ENCODE measurements at regions not wholly inside any gene's neighbourhood (a gene's known extent, or its start where the extent isn't known, plus 50 kb on each side); places are given as distances from the start of the nearest gene placed in this dataset.

- Mint-ChIP-seq H3K27me3 (ENCODE audit: low read depth) (no peaks in the 10 kb centered on the region), H3K36me3 (ENCODE audit: low read depth) (no peaks in the 10 kb centered on the region), H3K9me3 (peaks cover 5% of the 10 kb centered on the region)
Observed at GRCh38 chr12:59155448-59155847, 235.1 kb upstream of the LRIG3 start.

GRCh38 chr12:59151243-59151642, 230.9 kb upstream of the LRIG3 start:
- Mint-ChIP-seq H3K4me1 (ENCODE audit: low read depth) (no peaks in the 10 kb centered on the region), H3K36me3 (ENCODE audit: low read depth) (no peaks in the 10 kb centered on the region), H3K27ac (no peak overlapping the region), H3K4me3 (no peak overlapping the region), H3K9me3 (peaks cover 6% of the 10 kb centered on the region), H3K27me3 (ENCODE audit: low read depth) (no peaks in the 10 kb centered on the region)
- intact Hi-C loops (cut with micrococcal nuclease): loop anchor here (2.0 kb wide), 1 partner anchor 1168 kb away; no protein-coding TSS in a partner anchor
- CTCF ChIA-PET: interaction anchor here (0.6 to 1.4 kb wide), 7 partner anchors 9 to 805 kb away, joined by 3 to 6 read pairs (median 4); no protein-coding TSS in a partner anchor
- DNase-seq: no peak

More at GRCh38 chr12:59155448-59155847, 235.1 kb upstream of the LRIG3 start:
- CTCF ChIA-PET: interaction anchor here (0.7 kb wide), 1 partner anchor 907 kb away, joined by 3 read pairs; no protein-coding TSS in a partner anchor
- H3K4me1 Mint-ChIP-seq (ENCODE audit: low read depth): no peaks in the 10 kb centered on the region
- intact Hi-C loops (cut with micrococcal nuclease): no loop called here
- H3K4me3 Mint-ChIP-seq: no peak overlapping the region
- no peak overlapping the region for H3K27ac Mint-ChIP-seq
- DNase-seq: no peak

GRCh38 chr12:59149995-59150642, 229.8 kb upstream of the LRIG3 start:
- H3K27me3 Mint-ChIP-seq (ENCODE audit: low read depth): no peaks in the 10 kb centered on the region
- peaks cover 4% of the 10 kb centered on the region for H3K9me3 Mint-ChIP-seq
- H3K27ac Mint-ChIP-seq: no peak overlapping the region
- H3K4me1 Mint-ChIP-seq (ENCODE audit: low read depth): no peaks in the 10 kb centered on the region
- CTCF ChIA-PET: interaction anchor here (0.6 to 1.4 kb wide), 14 partner anchors 8 to 1210 kb away, joined by 3 to 6 read pairs (median 3); no protein-coding TSS in a partner anchor
- H3K4me3 Mint-ChIP-seq: no peak overlapping the region
- H3K36me3 Mint-ChIP-seq (ENCODE audit: low read depth): no peaks in the 10 kb centered on the region
- DNase-seq: no peak
- intact Hi-C loops (cut with micrococcal nuclease): loop anchor here (1.0 to 2.0 kb wide), 4 partner anchors 37 to 1167 kb away; no protein-coding TSS in a partner anchor

GRCh38 chr12:59147791-59148190, 227.5 kb upstream of the LRIG3 start:
- DNase-seq: no peak
- Mint-ChIP-seq H3K4me1 (ENCODE audit: low read depth) (no peaks in the 10 kb centered on the region), H3K4me3 (no peak overlapping the region), H3K9me3 (peaks cover 1% of the 10 kb centered on the region), H3K36me3 (ENCODE audit: low read depth) (no peaks in the 10 kb centered on the region), H3K27me3 (ENCODE audit: low read depth) (no peaks in the 10 kb centered on the region), H3K27ac (no peak overlapping the region)
- intact Hi-C loops (cut with micrococcal nuclease): no loop called here
- CTCF ChIA-PET: no interaction called here

- Mint-ChIP-seq H3K9me3 (no peaks in the 10 kb centered on the region), H3K4me3 (no peak overlapping the region), H3K4me1 (ENCODE audit: low read depth) (no peaks in the 10 kb centered on the region), H3K36me3 (ENCODE audit: low read depth) (no peaks in the 10 kb centered on the region), H3K27me3 (ENCODE audit: low read depth) (no peaks in the 10 kb centered on the region), H3K27ac (no peak overlapping the region)
- CTCF ChIA-PET: interaction anchor here (0.6 to 1.2 kb wide), 2 partner anchors 8 to 35 kb away, joined by 3 read pairs; no protein-coding TSS in a partner anchor
- intact Hi-C loops (cut with micrococcal nuclease): no loop called here
- no peak for DNase-seq
Observed at GRCh38 chr12:59142183-59142790, 222.0 kb upstream of the LRIG3 start.

- Mint-ChIP-seq H3K4me1 (ENCODE audit: low read depth) (no peaks in the 10 kb centered on the region), H3K4me3 (no peak overlapping the region), H3K27me3 (ENCODE audit: low read depth) (no peaks in the 10 kb centered on the region), H3K27ac (no peak overlapping the region), H3K9me3 (no peaks in the 10 kb centered on the region), H3K36me3 (ENCODE audit: low read depth) (no peaks in the 10 kb centered on the region)
- intact Hi-C loops (cut with micrococcal nuclease): no loop called here
- no peak for DNase-seq
- CTCF ChIA-PET: no interaction called here
Observed at GRCh38 chr12:59134750-59135149, 214.4 kb upstream of the LRIG3 start.

- CTCF ChIA-PET: no interaction called here
- no peak overlapping the region for H3K4me3 Mint-ChIP-seq
- no peak overlapping the region for H3K27ac Mint-ChIP-seq
- H3K27me3 Mint-ChIP-seq (ENCODE audit: low read depth): no peaks in the 10 kb centered on the region
- no peaks in the 10 kb centered on the region for H3K4me1 Mint-ChIP-seq (ENCODE audit: low read depth)
- intact Hi-C loops (cut with micrococcal nuclease): no loop called here
- H3K36me3 Mint-ChIP-seq (ENCODE audit: low read depth): no peaks in the 10 kb centered on the region
- H3K9me3 Mint-ChIP-seq: peaks cover 4% of the 10 kb centered on the region
- DNase-seq: no peak
Observed at GRCh38 chr12:59131462-59131861, 211.2 kb upstream of the LRIG3 start.

- Mint-ChIP-seq H3K36me3 (ENCODE audit: low read depth) (no peaks in the 10 kb centered on the region), H3K4me1 (ENCODE audit: low read depth) (no peaks in the 10 kb centered on the region), H3K27ac (no peak overlapping the region), H3K4me3 (no peak overlapping the region), H3K9me3 (peaks cover 4% of the 10 kb centered on the region), H3K27me3 (ENCODE audit: low read depth) (no peaks in the 10 kb centered on the region)
- intact Hi-C loops (cut with micrococcal nuclease): no loop called here
- DNase-seq: no peak
- CTCF ChIA-PET: no interaction called here
Observed at GRCh38 chr12:59122784-59123183, 202.5 kb upstream of the LRIG3 start.

- H3K27ac Mint-ChIP-seq: no peak overlapping the region
- H3K4me3 Mint-ChIP-seq: no peak overlapping the region
- CTCF ChIA-PET: no interaction called here
- H3K36me3 Mint-ChIP-seq (ENCODE audit: low read depth): no peaks in the 10 kb centered on the region
- no peak for DNase-seq
- H3K9me3 Mint-ChIP-seq: peaks cover 2% of the 10 kb centered on the region
- intact Hi-C loops (cut with micrococcal nuclease): no loop called here
- H3K27me3 Mint-ChIP-seq (ENCODE audit: low read depth): no peaks in the 10 kb centered on the region
- H3K4me1 Mint-ChIP-seq (ENCODE audit: low read depth): no peaks in the 10 kb centered on the region
Observed at GRCh38 chr12:59121451-59121850, 201.1 kb upstream of the LRIG3 start.

GRCh38 chr12:59119676-59120075, 199.4 kb upstream of the LRIG3 start:
- Mint-ChIP-seq H3K27me3 (ENCODE audit: low read depth) (no peaks in the 10 kb centered on the region), H3K4me1 (ENCODE audit: low read depth) (no peaks in the 10 kb centered on the region), H3K4me3 (no peak overlapping the region), H3K36me3 (ENCODE audit: low read depth) (no peaks in the 10 kb centered on the region), H3K27ac (no peak overlapping the region), H3K9me3 (no peaks in the 10 kb centered on the region)
- no peak for DNase-seq
- intact Hi-C loops (cut with micrococcal nuclease): loop anchor here (10.0 kb wide), 2 partner anchors 255 to 715 kb away; no protein-coding TSS in a partner anchor
- CTCF ChIA-PET: no interaction called here

GRCh38 chr12:59118356-59118755, 198.1 kb upstream of the LRIG3 start:
- intact Hi-C loops (cut with micrococcal nuclease): loop anchor here (10.0 kb wide), 2 partner anchors 256 to 716 kb away; no protein-coding TSS in a partner anchor
- DNase-seq: no peak
- H3K4me1 Mint-ChIP-seq (ENCODE audit: low read depth): no peaks in the 10 kb centered on the region
- no peaks in the 10 kb centered on the region for H3K36me3 Mint-ChIP-seq (ENCODE audit: low read depth)
- CTCF ChIA-PET: no interaction called here
- H3K4me3 Mint-ChIP-seq: no peak overlapping the region
- no peak overlapping the region for H3K27ac Mint-ChIP-seq
- no peaks in the 10 kb centered on the region for H3K27me3 Mint-ChIP-seq (ENCODE audit: low read depth)
- no peaks in the 10 kb centered on the region for H3K9me3 Mint-ChIP-seq

GRCh38 chr12:59115995-59116394, 195.7 kb upstream of the LRIG3 start:
- no peaks in the 10 kb centered on the region for H3K36me3 Mint-ChIP-seq (ENCODE audit: low read depth)
- H3K4me3 Mint-ChIP-seq: no peak overlapping the region
- DNase-seq: no peak
- H3K4me1 Mint-ChIP-seq (ENCODE audit: low read depth): no peaks in the 10 kb centered on the region
- intact Hi-C loops (cut with micrococcal nuclease): loop anchor here (10.0 kb wide), 2 partner anchors 259 to 719 kb away; no protein-coding TSS in a partner anchor
- H3K9me3 Mint-ChIP-seq: no peaks in the 10 kb centered on the region
- H3K27me3 Mint-ChIP-seq (ENCODE audit: low read depth): no peaks in the 10 kb centered on the region
- CTCF ChIA-PET: interaction anchor here (1.8 kb wide), 1 partner anchor 34 kb away, joined by 6 read pairs; no protein-coding TSS in a partner anchor
- no peak overlapping the region for H3K27ac Mint-ChIP-seq

Measured in activated naive CD4-positive, alpha-beta T cell treated with anti-CD3 and anti-CD28 coated beads for 36 hours (primary cell).